IPS DF 6.9 (cell line): ENCODE measurements at regions not wholly inside any gene's neighbourhood (a gene's known extent, or its start where the extent isn't known, plus 50 kb on each side); places are given as distances from the start of the nearest gene placed in this dataset.

Experiments used
- DNase-seq: peaks from one replicate; pipeline ENCODE4 v3.0.0-alpha.2; 2013; ENCODE audit warnings: low read depth, low spot score
- H3K27ac ChIP-seq: one replicate; pipeline ENCODE4 v1.5.1; 2013; ENCODE audit warnings: low read length, control low read depth
- H3K27me3 ChIP-seq: 2 replicates; pipeline ENCODE4 v1.6.1; 2013; ENCODE audit warnings: mild to moderate bottlenecking, low read length; ENCODE audit not compliant: control insufficient read depth, insufficient read depth
- H3K36me3 ChIP-seq: 2 replicates; pipeline ENCODE4 v1.6.1; 2013; ENCODE audit warnings: low read length; ENCODE audit not compliant: control insufficient read depth, insufficient read depth
- H3K4me1 ChIP-seq: 2 replicates; pipeline ENCODE4 v1.6.1; 2013; ENCODE audit warnings: low read length; ENCODE audit not compliant: control insufficient read depth, insufficient read depth
- H3K4me3 ChIP-seq: 2 replicates; pipeline ENCODE4 v1.5.1; 2013; ENCODE audit warnings: mild to moderate bottlenecking, low read length
- H3K9me3 ChIP-seq: 2 replicates; pipeline ENCODE4 v1.6.1; 2013; ENCODE audit warnings: low read length, inconsistent platforms; ENCODE audit not compliant: control insufficient read depth, insufficient read depth
- WGBS: extraction: QIAGEN DNeasy Blood & Tissue Kit; methylation state at CpG from one replicate; pipeline ENCODE4 v1.1.7; 2013; ENCODE audit warnings: mixed read lengths, missing lambda C conversion rate; ENCODE audit not compliant: insufficient read length, insufficient coverage; 5-methylcytosine and 5-hydroxymethylcytosine counted together

DNA sequence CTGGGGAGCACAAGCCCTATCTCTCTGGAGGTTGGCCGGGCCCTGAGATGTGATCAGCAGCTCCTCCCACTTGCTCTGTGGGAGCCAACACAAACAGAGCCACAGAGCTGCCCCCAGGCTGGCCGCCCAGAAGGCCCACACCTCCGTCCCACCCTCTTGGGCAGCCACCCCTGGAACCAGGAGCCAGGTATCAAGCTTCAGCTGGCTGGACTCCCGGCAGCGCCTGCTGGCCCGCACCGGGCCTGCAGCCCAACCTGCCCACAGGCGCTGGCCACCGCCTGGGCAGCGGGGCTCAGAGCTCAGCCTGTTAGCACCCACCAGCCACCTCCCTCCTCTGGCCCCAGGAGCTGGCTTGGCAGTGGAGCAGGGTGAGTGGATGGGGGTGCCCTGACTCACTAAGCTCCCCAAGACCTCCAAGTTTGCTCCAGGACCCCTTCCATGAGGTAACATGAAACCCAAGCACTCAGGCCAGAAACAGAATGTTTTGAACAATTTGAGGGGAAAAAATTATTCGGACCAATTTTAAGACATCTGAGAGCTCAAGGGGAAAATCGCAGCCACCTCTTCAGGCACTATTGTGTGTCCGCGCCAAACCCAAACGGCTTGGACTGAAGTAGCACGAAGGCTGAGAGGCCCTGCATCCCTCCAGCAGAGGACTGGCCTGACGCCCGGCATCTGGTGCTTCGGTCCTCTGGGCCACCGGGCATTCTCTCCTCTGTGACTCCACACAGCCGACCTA lies 450.8 kb downstream of the SOX6 start:
- Histone ChIP-seq H3K36me3 (no peaks in the 10 kb centered on the region), H3K4me3 (no peak overlapping the region), H3K9me3 (no peaks in the 10 kb centered on the region), H3K27ac (no peak overlapping the region), H3K27me3 (no peaks in the 10 kb centered on the region), H3K4me1 (no peaks in the 10 kb centered on the region)
- no CpG with 5 or more reads among the region's 21 CpGs for WGBS
- no peak for DNase-seq

DNA sequence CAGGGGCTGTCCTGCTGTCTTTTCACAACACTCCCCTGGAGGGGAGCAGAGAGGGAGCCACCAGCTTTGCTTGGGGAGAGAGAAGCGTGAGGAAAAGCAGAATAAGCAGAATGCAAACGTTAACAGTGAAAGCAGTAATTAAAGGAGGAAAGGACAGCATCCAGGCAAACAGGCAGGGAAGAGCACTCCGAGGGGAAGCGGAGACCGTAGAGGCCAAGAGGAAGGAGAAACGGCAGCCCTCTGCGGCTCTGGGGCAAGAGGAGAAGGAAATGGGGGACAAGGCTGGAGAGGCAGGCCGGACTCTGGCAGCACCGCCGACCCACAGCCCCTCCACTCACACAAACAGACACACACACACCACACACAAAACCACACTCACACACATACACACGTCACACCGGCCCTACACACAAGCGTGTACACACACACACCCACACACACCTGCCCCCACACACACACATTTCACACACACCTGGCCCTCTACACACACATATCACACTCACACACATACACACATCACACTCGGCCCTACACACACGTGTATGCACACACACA lies 449.8 kb downstream of the SOX6 start:
- no peak for DNase-seq
- Histone ChIP-seq H3K27me3 (no peaks in the 10 kb centered on the region), H3K4me3 (no peak overlapping the region), H3K9me3 (no peaks in the 10 kb centered on the region), H3K36me3 (no peaks in the 10 kb centered on the region), H3K4me1 (no peaks in the 10 kb centered on the region), H3K27ac (no peak overlapping the region)
- 100% methylated on average over 5 of the region's 15 CpGs for WGBS

DNA sequence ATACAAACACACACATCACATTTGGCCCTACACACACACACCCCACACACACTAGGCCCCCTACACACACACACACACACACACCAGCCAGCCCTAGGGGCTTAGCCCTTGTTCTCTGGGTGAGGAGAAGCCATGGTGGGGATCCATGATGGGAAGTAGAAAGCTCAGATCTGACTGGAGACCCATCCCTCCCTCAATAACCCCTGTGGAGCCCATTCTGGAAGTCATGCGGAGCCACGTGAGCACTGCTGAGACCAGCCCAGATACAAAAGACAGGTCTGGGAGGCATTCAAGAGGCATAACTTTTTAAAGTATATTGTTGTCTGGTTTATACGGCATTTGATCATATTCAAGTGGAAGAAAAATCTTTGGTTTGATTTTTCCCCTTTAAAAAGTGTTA lies 448.5 kb downstream of the SOX6 start:
- Histone ChIP-seq H3K4me1 (no peaks in the 10 kb centered on the region), H3K4me3 (no peak overlapping the region), H3K36me3 (no peaks in the 10 kb centered on the region), H3K27me3 (no peaks in the 10 kb centered on the region), H3K27ac (no peak overlapping the region), H3K9me3 (no peaks in the 10 kb centered on the region)
- WGBS: no CpG with 5 or more reads among the region's 3 CpGs
- no peak for DNase-seq

DNA sequence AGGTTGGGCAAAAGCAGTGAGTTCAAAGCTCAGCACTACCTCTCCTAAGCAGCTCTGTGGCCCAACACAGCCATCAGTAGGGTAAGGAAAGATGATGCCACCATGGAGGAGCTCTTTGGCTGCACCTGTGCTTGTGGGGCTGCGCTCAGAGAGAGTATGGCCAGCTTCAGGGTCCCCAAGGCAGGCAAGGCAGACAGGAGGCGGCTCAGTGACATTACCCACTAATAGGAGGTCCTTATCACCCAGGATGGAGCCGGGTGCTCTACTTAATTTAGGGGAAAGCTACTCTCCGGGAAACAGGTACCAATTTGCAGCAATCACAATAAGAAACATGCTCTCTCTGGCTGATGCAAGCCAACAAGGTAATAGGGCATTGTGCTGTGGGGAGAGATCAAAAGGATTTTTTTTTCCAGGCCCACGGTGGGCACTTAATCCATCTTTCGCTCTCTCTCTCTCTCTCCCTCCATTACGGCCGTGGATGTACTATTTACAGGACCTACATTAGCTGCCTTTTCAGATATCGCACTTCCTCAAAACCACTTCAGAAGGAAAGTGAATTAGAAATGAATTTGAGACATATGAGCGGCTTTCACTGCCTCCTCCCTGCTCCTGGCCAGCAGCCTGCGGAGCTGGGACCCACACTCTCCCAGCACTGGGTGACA lies 446.3 kb downstream of the SOX6 start:
- Histone ChIP-seq H3K9me3 (no peaks in the 10 kb centered on the region), H3K4me1 (no peaks in the 10 kb centered on the region), H3K27ac (no peak overlapping the region), H3K4me3 (no peak overlapping the region), H3K27me3 (no peaks in the 10 kb centered on the region), H3K36me3 (no peaks in the 10 kb centered on the region)
- no CpG with 5 or more reads among the region's 11 CpGs for WGBS
- no peak for DNase-seq

DNA sequence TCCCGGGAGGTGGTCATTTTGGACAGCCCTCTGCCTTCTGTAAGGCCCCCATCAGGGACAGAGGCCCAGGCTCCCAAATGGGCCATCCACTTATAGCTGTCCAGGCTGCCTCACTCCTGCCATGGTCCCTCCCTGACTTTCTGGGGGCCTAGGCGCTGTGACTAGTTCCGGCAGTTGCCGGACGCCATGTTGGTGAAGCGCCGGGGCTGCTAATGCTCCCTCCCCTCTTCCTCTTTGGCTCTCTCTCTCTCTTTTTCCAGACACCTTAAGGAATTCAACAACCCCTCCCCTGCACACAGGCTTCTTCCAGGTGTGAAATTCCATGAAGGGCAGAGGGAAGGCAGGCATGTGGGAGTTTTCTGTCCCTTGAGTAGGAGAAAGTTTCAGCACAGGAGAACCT lies 445.6 kb downstream of the SOX6 start:
- H3K27ac ChIP-seq: no peak overlapping the region
- H3K4me1 ChIP-seq: no peaks in the 10 kb centered on the region
- no CpG with 5 or more reads among the region's 7 CpGs for whole genome bisulfite sequencing
- no peaks in the 10 kb centered on the region for H3K9me3 ChIP-seq
- no peak for DNase-seq
- H3K4me3 ChIP-seq: no peak overlapping the region
- H3K36me3 ChIP-seq: no peaks in the 10 kb centered on the region
- H3K27me3 ChIP-seq: no peaks in the 10 kb centered on the region

DNA sequence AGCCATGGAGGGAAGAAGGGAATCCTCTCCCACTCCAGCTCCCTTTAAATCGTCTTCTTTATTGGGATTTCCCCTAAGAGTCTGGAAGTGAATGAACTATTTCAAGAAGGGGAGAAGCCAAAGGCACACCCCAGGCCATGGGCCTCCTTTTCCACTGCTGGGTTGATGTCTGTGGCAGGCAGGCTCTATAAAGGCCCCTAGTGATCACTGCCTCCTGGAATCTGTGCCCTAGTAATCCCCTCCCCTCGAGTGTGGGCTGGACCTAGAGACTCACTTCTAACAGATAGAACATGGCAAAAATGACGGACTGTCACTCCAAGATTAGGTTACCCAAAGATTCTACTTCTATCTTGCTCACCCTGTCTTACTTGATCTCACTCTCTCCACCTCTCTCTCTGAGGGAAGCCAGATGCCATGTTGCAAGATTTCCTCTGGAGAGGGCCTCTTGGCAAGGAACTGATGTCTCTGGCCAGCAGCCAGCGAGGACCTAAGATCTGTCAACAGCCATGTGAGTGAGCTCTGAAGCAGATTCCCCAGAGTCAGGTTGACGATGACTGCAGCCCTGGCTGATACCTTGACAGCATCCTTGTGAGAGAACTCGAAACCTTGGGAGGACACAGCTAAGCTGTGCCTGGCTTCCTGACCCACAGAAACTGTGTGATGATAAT lies 444.8 kb downstream of the SOX6 start:
- no peak overlapping the region for H3K4me3 ChIP-seq
- H3K36me3 ChIP-seq: no peaks in the 10 kb centered on the region
- no peaks in the 10 kb centered on the region for H3K27me3 ChIP-seq
- H3K4me1 ChIP-seq: no peaks in the 10 kb centered on the region
- DNase-seq: no peak
- no peak overlapping the region for H3K27ac ChIP-seq
- no CpG with 5 or more reads among the region's 6 CpGs for WGBS
- no peaks in the 10 kb centered on the region for H3K9me3 ChIP-seq

DNA sequence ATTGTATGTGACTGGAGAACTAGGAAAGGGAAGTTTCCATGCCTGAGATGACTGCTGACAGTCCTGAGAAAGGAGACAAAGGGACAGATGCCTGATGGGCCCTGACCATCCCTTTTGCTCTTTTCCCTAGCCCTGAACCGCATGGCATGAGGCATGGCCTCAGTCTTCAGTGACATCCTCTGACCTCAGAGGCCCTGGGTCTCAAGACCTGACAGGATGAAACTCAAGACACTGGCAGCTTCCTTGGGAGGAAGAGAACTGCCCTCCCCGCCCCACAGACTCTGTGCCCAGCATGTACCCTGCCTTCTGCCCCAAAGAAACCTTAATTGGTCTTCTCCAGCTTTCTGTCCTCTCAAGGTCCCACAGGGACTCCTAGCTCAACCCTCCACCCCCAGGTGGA lies 444.1 kb downstream of the SOX6 start:
- Histone ChIP-seq H3K27ac (no peak overlapping the region), H3K36me3 (no peaks in the 10 kb centered on the region), H3K27me3 (no peaks in the 10 kb centered on the region), H3K4me3 (no peak overlapping the region), H3K9me3 (no peaks in the 10 kb centered on the region), H3K4me1 (no peaks in the 10 kb centered on the region)
- no peak for DNase-seq
- no CpG with 5 or more reads among the region's 2 CpGs for WGBS

DNA sequence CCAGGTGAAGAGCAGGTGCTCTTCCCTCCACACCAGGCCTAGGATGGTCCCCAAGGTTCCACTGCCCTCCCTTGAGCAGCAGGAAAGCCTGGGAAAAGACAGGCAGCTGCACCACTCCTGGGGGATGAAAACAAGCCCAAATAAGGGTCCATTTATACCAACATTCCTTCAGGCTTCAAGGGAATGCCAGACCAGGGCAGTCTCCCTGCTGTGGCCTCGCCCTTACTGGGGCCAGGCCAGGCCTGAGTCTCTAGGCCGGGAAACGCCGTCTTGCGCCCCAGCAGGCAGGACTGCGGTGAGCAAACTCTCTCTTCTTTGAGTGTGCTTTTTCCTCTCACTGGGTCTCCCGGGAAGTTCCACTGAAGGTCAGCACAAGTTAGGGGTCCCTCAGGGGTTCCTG lies 443.5 kb downstream of the SOX6 start:
- Histone ChIP-seq H3K4me1 (no peaks in the 10 kb centered on the region), H3K27ac (no peak overlapping the region), H3K27me3 (no peaks in the 10 kb centered on the region), H3K36me3 (no peaks in the 10 kb centered on the region), H3K4me3 (no peak overlapping the region), H3K9me3 (no peaks in the 10 kb centered on the region)
- no CpG with 5 or more reads among the region's 7 CpGs for WGBS
- no peak for DNase-seq

DNA sequence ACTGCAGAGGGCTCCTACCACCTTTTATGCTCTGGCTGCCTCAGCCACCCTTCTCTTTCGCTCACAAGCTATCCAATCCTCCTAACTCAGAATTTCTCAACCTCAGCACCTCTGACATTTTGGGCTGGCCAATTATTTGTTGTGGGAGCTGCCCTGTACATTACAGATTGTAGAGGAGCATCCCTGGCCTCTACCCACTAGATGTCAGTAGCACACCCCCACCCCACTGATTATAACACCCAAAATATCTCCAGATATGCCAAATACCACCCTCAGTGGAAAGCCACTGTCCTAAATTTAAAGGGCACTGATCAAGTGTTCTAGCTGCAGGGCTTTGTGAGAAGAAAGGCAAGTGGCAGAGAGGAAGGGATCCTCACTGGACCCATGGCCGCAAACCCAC lies 443.1 kb downstream of the SOX6 start:
- H3K4me1 ChIP-seq: no peaks in the 10 kb centered on the region
- no peak overlapping the region for H3K27ac ChIP-seq
- WGBS: no CpG with 5 or more reads among the region's 2 CpGs
- no peaks in the 10 kb centered on the region for H3K27me3 ChIP-seq
- no peaks in the 10 kb centered on the region for H3K36me3 ChIP-seq
- DNase-seq: no peak
- H3K4me3 ChIP-seq: no peak overlapping the region
- H3K9me3 ChIP-seq: no peaks in the 10 kb centered on the region
